Naive thymus-derived CD4-positive, alpha-beta T cell (primary cell): ENCODE measurements at regions not wholly inside any gene's neighbourhood (a gene's known extent, or its start where the extent isn't known, plus 50 kb on each side); places are given as distances from the start of the nearest gene placed in this dataset.

Source experiments
- ATAC-seq: fragments of 150-1000 bp; cut with Tn5 transposase; 2 replicates; pipeline ENCODE4 v1.10.0; 2021; ENCODE audit warnings: mild to moderate bottlenecking, moderate library complexity
- CTCF ChIA-PET: fragments of 350-600 bp; sonication (Branson Sonifier 250); formaldehyde crosslinking; loops from one replicate; lab custom pipeline; 2021; ENCODE audit warnings: antibody characterized with exemption; lab: Charles Lee
- POLR2A ChIA-PET: fragments of 350-600 bp; sonication (Branson Sonifier 250); formaldehyde crosslinking; loops from one replicate; lab custom pipeline; 2021; ENCODE audit warnings: antibody characterized with exemption, inconsistent platforms; lab: Charles Lee
- DNase-seq, 9 donors: peaks; one replicate each; pipeline versions ENCODE4 v3.0.0 to v3.0.0-alpha.2; 2020 to 2022; ENCODE audit warnings: mixed read lengths in 1 of 9
- H3K27ac ChIP-seq: one replicate; pipeline ENCODE4 v1.7.0; 2013; ENCODE audit warnings: mild to moderate bottlenecking, low read depth, low read length, moderate library complexity
- H3K27me3 ChIP-seq, 2 donors: one replicate each; pipeline ENCODE4 v1.7.0; 2013; ENCODE audit warnings: low read length in 2 of 2, mild to moderate bottlenecking in 2 of 2, moderate library complexity in 2 of 2; ENCODE audit not compliant: control insufficient read depth in 2 of 2, insufficient read depth in 2 of 2
- H3K36me3 ChIP-seq, 3 experiments: 1 replicate in 2 of 3; 2 replicates in 1 of 3; pipeline ENCODE4 v1.7.0; 2013; ENCODE audit warnings: low read length in 3 of 3, mild to moderate bottlenecking in 3 of 3, moderate library complexity in 1 of 3; ENCODE audit not compliant: insufficient read depth in 3 of 3, control insufficient read depth in 2 of 3
- H3K4me1 ChIP-seq, 2 donors: one replicate each; pipeline ENCODE4 v1.7.0; 2013; ENCODE audit warnings: low read length in 2 of 2, mild to moderate bottlenecking in 2 of 2, moderate library complexity in 1 of 2; ENCODE audit not compliant: control insufficient read depth in 2 of 2, insufficient read depth in 2 of 2
- H3K4me3 ChIP-seq: 2 replicates; pipeline ENCODE4 v1.7.0; 2013; ENCODE audit warnings: mild to moderate bottlenecking, low read length
- H3K9me3 ChIP-seq, 3 experiments: 1 replicate in 2 of 3; 2 replicates in 1 of 3; pipeline ENCODE4 v1.7.0; 2013; ENCODE audit warnings: low read length in 3 of 3; ENCODE audit not compliant: control insufficient read depth in 2 of 3
- H3K27ac Mint-ChIP-seq, 9 donors: one replicate each; pipeline ENCODE4 v1.8.0; 2020 to 2022; ENCODE audit warnings: mixed read lengths in 9 of 9, mild to moderate bottlenecking in 8 of 9, moderate library complexity in 5 of 9, inconsistent platforms in 2 of 9
- H3K27me3 Mint-ChIP-seq, 5 donors: one replicate each; pipeline ENCODE4 v1.8.0; 2021 to 2022; ENCODE audit warnings: mixed read lengths in 5 of 5, mild to moderate bottlenecking in 1 of 5
- H3K36me3 Mint-ChIP-seq, 5 donors: one replicate each; pipeline ENCODE4 v1.8.0; 2020 to 2022; ENCODE audit warnings: mixed read lengths in 5 of 5, mild to moderate bottlenecking in 3 of 5, inconsistent platforms in 1 of 5
- H3K4me1 Mint-ChIP-seq, 7 donors: one replicate each; pipeline ENCODE4 v1.8.0; 2020 to 2022; ENCODE audit warnings: mixed read lengths in 7 of 7, mild to moderate bottlenecking in 3 of 7, inconsistent platforms in 1 of 7
- H3K4me3 Mint-ChIP-seq, 10 donors: one replicate each; pipeline ENCODE4 v1.8.0; 2020 to 2022; ENCODE audit warnings: mild to moderate bottlenecking in 10 of 10, mixed read lengths in 10 of 10, moderate library complexity in 6 of 10, inconsistent platforms in 2 of 10
- H3K9me3 Mint-ChIP-seq, 11 donors: one replicate each; pipeline ENCODE4 v1.8.0; 2020 to 2022; ENCODE audit warnings: mixed read lengths in 11 of 11, mild to moderate bottlenecking in 4 of 11, inconsistent platforms in 1 of 11, moderate library complexity in 1 of 11
- intact Hi-C, 2 donors: fragments of 100-400 bp; cut with micrococcal nuclease; formaldehyde crosslinking; loops; one replicate each; pipeline ENCODE4 v1.15.1; 2023

DNA sequence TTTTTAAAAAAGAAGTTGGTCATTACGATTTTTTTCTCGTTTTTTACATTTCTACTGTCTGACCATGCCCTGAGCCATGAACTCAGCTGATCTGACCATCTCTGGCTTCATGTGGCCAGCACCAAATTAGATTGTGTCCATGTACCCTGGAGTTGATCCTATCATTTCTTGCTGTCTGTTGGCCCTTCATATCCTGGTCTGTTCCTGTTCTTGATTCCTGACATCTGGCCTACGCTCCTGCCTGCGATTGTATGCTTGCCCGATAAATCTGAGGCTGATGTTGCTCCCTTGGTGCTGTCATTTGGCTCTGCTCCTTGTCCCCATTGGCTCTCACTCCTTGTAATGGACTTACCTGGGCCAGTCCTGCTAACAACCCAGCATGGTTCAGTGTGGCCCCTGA, 89.8 kb upstream of the IGSF10 start:
- no peaks in the 10 kb centered on the region for H3K36me3 Mint-ChIP-seq
- intact Hi-C loops = no loop called here
- Histone ChIP-seq H3K4me1 (no peaks in the 10 kb centered on the region), H3K36me3 (no peaks in the 10 kb centered on the region), H3K9me3 (no peaks in the 10 kb centered on the region), H3K27ac (no peak overlapping the region), H3K27me3 (no peaks in the 10 kb centered on the region), H3K4me3 (no peak overlapping the region)
- no peak overlapping the region for H3K27ac Mint-ChIP-seq
- POLR2A ChIA-PET = no interaction called here
- peaks cover 0 to 2% (median 0%) of the 10 kb centered on the region in 7 donors for H3K4me1 Mint-ChIP-seq
- peaks cover 5 to 13% (median 8%) of the 10 kb centered on the region in 5 donors for H3K27me3 Mint-ChIP-seq
- H3K4me3 Mint-ChIP-seq = no peak overlapping the region
- DNase-seq (no peak), ATAC-seq (no peak)
- H3K9me3 Mint-ChIP-seq = peaks cover 0 to 3% (median 0%) of the 10 kb centered on the region in 11 donors
- CTCF ChIA-PET = interaction anchor here (0.7 kb wide), 1 partner anchor 1132 kb away, joined by 3 read pairs; no protein-coding TSS in a partner anchor

DNA sequence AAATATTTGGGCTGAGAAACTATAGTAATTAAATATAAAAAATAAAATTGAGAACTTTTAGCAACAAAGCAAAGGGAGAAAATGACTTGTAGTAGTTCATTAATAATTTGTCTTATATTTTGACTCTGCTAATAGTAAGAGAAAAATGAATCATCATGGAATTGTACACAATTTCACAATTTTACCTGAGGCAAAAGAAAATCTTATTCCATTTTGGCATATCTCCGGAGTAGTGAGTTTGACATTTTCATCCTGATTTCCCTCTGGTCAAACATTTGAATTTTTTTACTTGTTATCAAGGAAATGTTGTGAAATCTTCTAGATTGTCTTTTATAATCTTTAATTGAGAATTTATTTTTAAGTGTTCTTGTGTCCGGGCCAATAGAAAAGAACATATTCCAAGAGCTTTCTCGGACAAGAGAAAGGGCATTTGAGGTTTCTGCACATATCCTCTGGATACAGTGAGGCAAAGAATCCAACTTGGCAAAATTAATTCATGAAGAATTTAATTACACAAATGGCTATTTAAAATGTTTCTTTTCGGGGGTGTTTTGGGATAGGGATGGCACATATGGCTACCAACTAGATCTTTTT, 89.3 kb upstream of the IGSF10 start:
- no peak for ATAC-seq
- Mint-ChIP-seq H3K4me1 (peaks cover 0 to 2% (median 0%) of the 10 kb centered on the region in 7 donors), H3K27me3 (peaks cover 5 to 13% (median 8%) of the 10 kb centered on the region in 5 donors), H3K27ac (no peak overlapping the region), H3K9me3 (peaks cover 0 to 3% (median 0%) of the 10 kb centered on the region in 11 donors), H3K36me3 (no peaks in the 10 kb centered on the region), H3K4me3 (no peak overlapping the region)
- intact Hi-C loops = no loop called here
- DNase-seq = no peak
- Histone ChIP-seq H3K4me3 (no peak overlapping the region), H3K27me3 (no peaks in the 10 kb centered on the region), H3K9me3 (no peaks in the 10 kb centered on the region), H3K36me3 (no peaks in the 10 kb centered on the region), H3K4me1 (no peaks in the 10 kb centered on the region), H3K27ac (no peak overlapping the region)
- CTCF ChIA-PET = no interaction called here
- POLR2A ChIA-PET = no interaction called here

DNA sequence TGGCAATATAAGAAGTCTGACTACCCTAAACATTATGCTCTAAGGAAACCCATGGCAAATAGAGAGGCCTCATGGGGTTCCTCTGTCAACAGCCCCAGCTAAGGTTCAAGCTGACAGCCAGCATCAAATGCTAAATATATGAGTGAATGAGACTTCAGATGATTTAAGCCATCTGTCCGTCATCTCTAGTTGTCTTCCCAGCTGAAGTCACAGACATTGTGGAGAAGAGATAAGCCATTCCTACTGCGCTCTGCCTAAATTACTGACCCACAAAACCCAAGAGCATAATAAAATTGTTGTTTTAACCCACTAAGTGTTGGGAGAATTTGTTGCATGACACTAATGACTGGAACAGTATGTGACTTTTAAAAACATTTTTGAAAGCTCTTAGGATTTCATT, 87.3 kb upstream of the IGSF10 start:
- intact Hi-C loops = no loop called here
- peaks cover 0 to 3% (median 0%) of the 10 kb centered on the region in 11 donors for H3K9me3 Mint-ChIP-seq
- H3K27me3 ChIP-seq = no peaks in the 10 kb centered on the region
- H3K36me3 Mint-ChIP-seq = no peaks in the 10 kb centered on the region
- ATAC-seq = no peak
- H3K27ac Mint-ChIP-seq = no peak overlapping the region
- H3K4me1 Mint-ChIP-seq = peaks cover 0 to 2% (median 0%) of the 10 kb centered on the region in 7 donors
- DNase-seq = no peak
- no peak overlapping the region for H3K27ac ChIP-seq
- no peaks in the 10 kb centered on the region for H3K4me1 ChIP-seq
- H3K4me3 ChIP-seq = no peak overlapping the region
- ChIA-PET POLR2A (no interaction called here), CTCF (no interaction called here)
- peaks cover 5 to 13% (median 8%) of the 10 kb centered on the region in 5 donors for H3K27me3 Mint-ChIP-seq
- no peak overlapping the region for H3K4me3 Mint-ChIP-seq
- H3K36me3 ChIP-seq = no peaks in the 10 kb centered on the region
- no peaks in the 10 kb centered on the region for H3K9me3 ChIP-seq

DNA sequence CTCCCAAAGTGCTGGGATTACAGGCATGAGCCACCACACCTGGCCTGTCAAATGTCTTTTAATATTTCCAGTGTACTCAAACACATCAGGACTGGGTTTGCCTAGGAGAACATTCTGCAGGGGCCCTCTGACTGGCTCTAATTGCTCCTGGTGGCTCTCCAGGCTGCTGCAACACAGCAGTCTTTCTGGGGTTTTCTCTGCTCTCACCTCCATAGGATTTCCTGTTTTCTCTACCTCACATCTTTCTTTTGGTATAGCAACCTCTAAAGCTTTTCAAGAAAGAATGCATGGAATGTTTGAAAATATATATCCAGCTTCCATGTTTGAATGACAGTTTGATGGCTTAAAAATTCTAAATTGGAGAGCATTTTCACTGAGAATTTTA, 83.3 kb upstream of the IGSF10 start:
- H3K4me1 Mint-ChIP-seq = no peaks in the 10 kb centered on the region
- no peak for DNase-seq
- no peak overlapping the region for H3K4me3 ChIP-seq
- H3K27ac ChIP-seq = no peak overlapping the region
- no peaks in the 10 kb centered on the region for H3K9me3 Mint-ChIP-seq
- intact Hi-C loops = no loop called here
- no peaks in the 10 kb centered on the region for H3K9me3 ChIP-seq
- H3K27me3 Mint-ChIP-seq = peaks cover 0 to 3% (median 0%) of the 10 kb centered on the region in 5 donors
- no peaks in the 10 kb centered on the region for H3K4me1 ChIP-seq
- H3K4me3 Mint-ChIP-seq = no peak overlapping the region
- CTCF ChIA-PET = no interaction called here
- no peak overlapping the region for H3K27ac Mint-ChIP-seq
- no peak for ATAC-seq
- no peaks in the 10 kb centered on the region for H3K36me3 Mint-ChIP-seq
- H3K27me3 ChIP-seq = no peaks in the 10 kb centered on the region
- POLR2A ChIA-PET = no interaction called here
- H3K36me3 ChIP-seq = no peaks in the 10 kb centered on the region

DNA sequence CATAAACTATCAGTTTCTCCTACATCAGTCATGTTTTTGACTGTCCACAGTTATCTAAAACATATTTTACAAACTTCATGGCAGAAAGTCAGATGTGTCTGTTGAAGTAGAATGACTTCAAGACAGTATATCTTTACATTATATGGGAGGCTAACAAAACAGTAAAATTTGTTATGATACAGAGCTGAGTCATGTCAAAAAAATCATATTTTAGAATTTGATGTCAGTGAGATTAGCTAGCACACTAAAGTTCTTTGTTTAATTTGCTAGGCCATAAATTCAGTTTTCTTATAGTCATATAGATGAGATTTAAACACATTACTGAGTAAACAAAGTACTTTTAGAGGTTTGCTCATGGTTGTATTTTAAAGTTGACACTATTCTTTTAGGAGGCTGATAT, 80.3 kb upstream of the IGSF10 start:
- Histone ChIP-seq H3K36me3 (no peaks in the 10 kb centered on the region), H3K27ac (no peak overlapping the region), H3K27me3 (no peaks in the 10 kb centered on the region), H3K9me3 (no peaks in the 10 kb centered on the region), H3K4me3 (no peak overlapping the region), H3K4me1 (no peaks in the 10 kb centered on the region)
- ATAC-seq = no peak
- Mint-ChIP-seq H3K9me3 (no peaks in the 10 kb centered on the region), H3K4me3 (no peak overlapping the region), H3K36me3 (no peaks in the 10 kb centered on the region), H3K27ac (no peak overlapping the region), H3K27me3 (peaks cover 0 to 3% (median 0%) of the 10 kb centered on the region in 5 donors), H3K4me1 (no peaks in the 10 kb centered on the region)
- intact Hi-C loops = no loop called here
- no peak for DNase-seq
- CTCF ChIA-PET = no interaction called here
- POLR2A ChIA-PET = interaction anchor here (0.7 kb wide), 1 partner anchor 146 kb away, joined by 3 read pairs; no protein-coding TSS in a partner anchor

DNA sequence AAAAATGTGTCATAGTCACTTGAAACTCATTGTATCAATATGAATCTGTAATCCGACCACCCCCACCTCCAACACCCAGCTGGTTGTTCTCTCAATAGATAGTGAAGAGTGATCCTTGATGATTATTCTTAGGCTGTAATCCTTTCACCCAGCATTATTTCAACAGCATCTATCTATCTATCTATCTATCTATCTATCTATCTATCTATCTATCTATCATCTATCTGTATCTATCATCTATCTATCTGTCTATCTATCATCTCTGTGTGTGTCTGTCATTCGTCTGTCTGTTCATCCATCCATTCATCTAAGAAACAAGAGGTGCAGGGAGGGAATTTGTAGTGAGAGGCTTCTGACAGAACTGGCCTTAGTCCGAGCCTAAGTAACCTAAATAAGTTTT, 78.7 kb upstream of the IGSF10 start:
- Histone ChIP-seq H3K9me3 (no peaks in the 10 kb centered on the region), H3K27me3 (no peaks in the 10 kb centered on the region), H3K27ac (no peak overlapping the region), H3K4me1 (no peaks in the 10 kb centered on the region), H3K36me3 (no peaks in the 10 kb centered on the region), H3K4me3 (no peak overlapping the region)
- no peaks in the 10 kb centered on the region for H3K4me1 Mint-ChIP-seq
- DNase-seq (no peak), ATAC-seq (no peak)
- H3K27me3 Mint-ChIP-seq = peaks cover 0 to 3% (median 0%) of the 10 kb centered on the region in 5 donors
- ChIA-PET POLR2A (no interaction called here), CTCF (no interaction called here)
- H3K4me3 Mint-ChIP-seq = no peak overlapping the region
- H3K36me3 Mint-ChIP-seq = no peaks in the 10 kb centered on the region
- H3K9me3 Mint-ChIP-seq = no peaks in the 10 kb centered on the region
- H3K27ac Mint-ChIP-seq = no peak overlapping the region
- intact Hi-C loops = no loop called here
